ENCODE measurements at regions not wholly inside any gene's neighbourhood (a gene's known extent, or its start where the extent isn't known, plus 50 kb on each side); places are given as distances from the start of the nearest gene placed in this dataset.

- TF ChIP-seq CTCF (IDR thresholded peaks at IDR 0.05) (no peak), POLR2A (IDR thresholded peaks at IDR 0.05) (no peak)
These were observed 244.7 kb downstream of the ICE1 start for GRCh38 chr5:5667136-5667554.

Data from Peyer's patch (tissue), 4 donors.